ENCODE measurements at regions not wholly inside any gene's neighbourhood (a gene's known extent, or its start where the extent isn't known, plus 50 kb on each side); places are given as distances from the start of the nearest gene placed in this dataset.
"Not testable (repeated sequence)": the region's sequence is repeated elsewhere in the genome, so short reads cannot be mapped to it uniquely, and the experiment has no call there.

- intact Hi-C loops (cut with micrococcal nuclease) = no loop called here
Observed at GRCh38 chr6:139985236-139985815, 610.9 kb upstream of the CITED2 start.

GRCh38 chr6:139984317-139984716 is 609.9 kb upstream of the CITED2 start:
- intact Hi-C loops (cut with micrococcal nuclease) = no loop called here

DNA sequence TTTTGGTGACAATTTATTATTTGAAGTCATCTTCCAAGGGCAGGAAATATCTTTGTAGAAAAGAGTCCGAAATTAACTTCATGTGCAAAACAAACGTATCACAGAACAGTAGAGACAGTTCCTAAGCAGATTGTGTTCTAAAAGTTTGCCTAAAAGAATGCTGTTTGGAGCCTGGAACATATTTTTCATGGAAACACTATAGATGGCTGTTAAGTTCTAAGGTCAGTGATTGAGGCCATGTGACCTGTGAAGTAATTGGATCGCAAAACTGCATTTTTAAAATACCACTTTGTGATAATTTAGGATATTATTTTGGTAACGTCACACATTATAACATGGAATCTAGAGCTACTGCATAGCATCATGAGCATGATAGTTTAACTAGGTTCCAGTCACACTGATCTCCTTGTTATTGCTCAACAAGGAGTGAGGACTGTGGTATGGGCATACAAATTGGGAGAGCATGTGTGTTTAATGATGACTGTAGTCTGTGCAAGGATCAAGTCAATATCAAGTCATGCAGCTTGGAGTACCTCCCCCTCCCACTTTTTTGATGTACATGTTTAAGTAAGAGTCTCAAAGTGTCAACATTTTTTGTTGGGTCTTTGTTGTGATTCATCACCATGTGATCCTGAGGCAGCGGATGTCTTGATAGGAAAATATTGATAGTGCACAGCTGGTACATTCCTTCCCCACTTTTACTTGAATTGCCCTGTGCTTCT is 609.3 kb upstream of the CITED2 start:
- intact Hi-C loops (cut with micrococcal nuclease) = no loop called here

GRCh38 chr6:139982652-139983295 is 608.3 kb upstream of the CITED2 start:
- intact Hi-C loops (cut with micrococcal nuclease) = no loop called here

- intact Hi-C loops (cut with micrococcal nuclease) = no loop called here
Observed at GRCh38 chr6:139982195-139982594, 607.7 kb upstream of the CITED2 start.

DNA sequence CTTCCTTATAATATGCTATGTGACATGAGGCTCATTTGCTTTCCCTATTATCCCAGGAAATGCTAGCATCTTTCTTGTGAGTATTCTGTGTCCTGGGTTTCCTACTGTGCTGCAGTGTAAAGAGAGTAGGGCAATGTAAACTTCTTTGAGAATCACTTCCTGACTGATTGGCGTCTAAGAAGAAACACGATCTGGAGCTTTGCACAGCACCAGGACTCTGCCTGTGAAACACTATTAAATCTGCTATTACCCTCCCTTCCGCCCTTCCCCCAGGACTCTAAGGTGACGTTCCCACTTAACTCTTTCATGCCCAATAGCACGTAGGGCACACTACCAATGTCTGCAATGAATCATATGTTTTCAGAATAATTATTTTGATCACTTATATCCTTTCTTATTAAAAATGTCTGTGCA is 607.3 kb upstream of the CITED2 start:
- intact Hi-C loops (cut with micrococcal nuclease) = no loop called here

GRCh38 chr6:139981066-139981624 is 606.7 kb upstream of the CITED2 start:
- intact Hi-C loops (cut with micrococcal nuclease) = no loop called here

- intact Hi-C loops (cut with micrococcal nuclease) = not testable (repeated sequence)
Observed at GRCh38 chr6:139980631-139981030, 606.2 kb upstream of the CITED2 start.

DNA sequence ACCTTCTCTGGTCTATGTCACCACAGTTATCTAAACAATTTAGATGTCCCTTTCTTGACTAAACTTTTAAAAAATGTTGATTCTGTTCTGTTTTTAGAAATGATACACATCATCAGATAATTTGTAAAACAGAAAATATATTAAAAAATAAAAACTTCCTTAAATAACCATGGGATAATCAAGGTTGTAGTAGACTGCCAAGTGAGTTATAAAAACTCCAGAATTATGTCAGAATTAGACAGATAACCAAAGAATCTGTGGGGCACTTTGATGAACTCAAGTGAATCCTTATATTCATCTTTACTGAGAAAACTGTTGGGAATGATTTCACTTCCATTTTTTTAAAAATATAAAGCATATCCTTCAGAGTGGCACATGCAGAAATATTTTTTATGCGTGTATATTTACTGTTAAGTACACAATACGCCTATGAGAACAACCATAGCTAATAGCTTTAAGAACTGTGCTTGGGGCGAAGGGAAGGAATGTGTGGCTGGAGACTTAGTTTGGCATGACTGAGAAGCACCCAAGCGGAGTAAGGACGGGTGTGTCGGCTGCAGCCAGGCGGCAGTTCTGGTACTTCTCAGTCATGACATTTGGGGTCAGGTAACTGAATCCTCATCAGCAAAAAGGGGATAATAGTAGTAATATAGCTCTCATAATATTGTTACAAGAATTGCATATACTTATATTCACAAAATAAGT is 604.7 kb upstream of the CITED2 start:
- intact Hi-C loops (cut with micrococcal nuclease) = no loop called here

GRCh38 chr6:139977887-139978332 is 603.5 kb upstream of the CITED2 start:
- intact Hi-C loops (cut with micrococcal nuclease) = no loop called here

DNA sequence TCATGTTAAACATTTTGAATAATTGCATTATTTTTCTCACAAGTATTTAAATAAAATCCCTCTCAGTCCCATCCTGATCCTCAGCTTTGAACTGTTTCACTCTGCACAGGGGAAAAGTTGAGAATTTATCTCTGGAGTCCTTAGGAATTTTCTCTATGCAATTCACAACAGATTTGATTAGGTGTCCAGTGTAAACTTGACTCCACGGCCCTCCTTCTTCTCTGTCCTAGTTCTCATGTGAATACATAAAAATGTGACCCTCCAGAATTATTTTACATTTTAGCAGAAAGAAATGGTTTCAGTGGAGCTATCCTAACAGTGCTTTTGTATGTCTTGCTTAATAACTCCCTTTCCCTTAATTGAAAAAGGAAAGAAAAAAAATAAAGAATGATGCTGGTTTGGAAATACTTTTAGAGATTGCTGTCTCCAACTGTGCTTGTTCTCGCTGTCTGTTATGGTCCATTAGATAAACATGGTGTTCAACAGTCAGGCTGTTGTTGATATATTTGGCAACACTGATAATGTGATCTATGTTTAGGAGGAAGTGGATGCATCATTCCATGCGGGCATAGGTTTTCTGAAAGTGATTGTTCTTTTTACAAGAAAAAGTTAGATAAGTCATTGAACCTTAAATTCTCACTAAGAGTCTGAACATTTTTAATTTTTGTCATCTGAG is 599.4 kb upstream of the CITED2 start:
- intact Hi-C loops (cut with micrococcal nuclease) = no loop called here

- intact Hi-C loops (cut with micrococcal nuclease) = no loop called here
Observed at GRCh38 chr6:139972116-139972515, 597.7 kb upstream of the CITED2 start.

DNA sequence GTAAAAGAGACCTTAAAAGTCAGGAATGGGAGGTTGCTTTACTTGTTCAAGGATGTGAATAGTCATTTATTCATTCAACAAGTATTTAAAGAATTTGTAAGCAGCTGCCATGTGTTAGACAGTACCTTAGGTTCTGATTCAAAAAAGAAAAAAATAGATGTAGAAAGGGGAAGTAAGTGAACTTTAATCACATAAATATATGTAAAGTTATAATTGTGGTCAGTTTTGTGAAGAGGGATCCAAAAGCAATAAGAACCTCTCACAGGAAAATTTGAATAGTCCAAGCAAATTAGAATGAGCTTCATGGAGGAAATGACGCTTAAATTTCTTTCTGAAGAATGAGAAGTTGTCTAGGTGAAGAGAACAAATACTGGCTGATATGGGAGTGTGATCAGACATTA is 596.1 kb upstream of the CITED2 start:
- intact Hi-C loops (cut with micrococcal nuclease) = no loop called here

DNA sequence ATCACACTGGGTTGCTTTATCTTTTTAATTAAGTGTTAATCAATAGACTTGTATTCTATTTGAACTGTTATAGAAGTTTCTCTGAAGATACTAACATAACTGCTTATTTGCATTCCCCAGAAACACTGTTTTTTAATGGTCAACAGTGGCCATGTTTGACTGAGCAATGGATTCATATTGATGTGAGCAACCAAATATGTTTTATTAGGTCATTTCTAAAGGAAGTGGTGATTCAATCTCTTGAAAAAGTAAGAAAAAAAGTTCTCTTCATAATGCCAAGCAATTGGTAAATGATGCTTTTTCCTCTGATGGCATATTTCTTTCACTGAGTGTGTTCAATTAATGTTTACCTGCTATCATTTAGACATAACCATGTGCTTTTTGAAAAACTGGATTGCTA is 593.0 kb upstream of the CITED2 start:
- intact Hi-C loops (cut with micrococcal nuclease) = no loop called here

DNA sequence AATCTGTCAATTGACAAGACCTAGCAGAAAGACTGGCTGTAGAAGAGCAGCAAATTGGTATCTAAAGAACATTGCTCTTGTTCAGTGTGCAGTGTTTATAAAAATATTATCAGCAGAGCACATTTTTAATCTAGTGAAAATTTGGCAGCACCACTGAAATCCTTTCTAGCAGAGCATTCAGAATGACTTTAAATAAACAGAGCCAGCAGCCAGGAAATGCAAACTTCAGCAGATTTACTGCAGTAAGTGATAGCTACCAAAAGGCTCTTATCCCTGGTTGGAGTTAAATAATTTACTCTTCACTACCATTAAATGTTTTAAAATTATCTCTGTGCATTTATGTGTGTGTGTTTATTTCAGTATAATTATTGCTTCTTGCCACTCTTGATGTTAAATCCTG is 590.9 kb upstream of the CITED2 start:
- intact Hi-C loops (cut with micrococcal nuclease) = no loop called here

GRCh38 chr6:139964737-139965136 is 590.3 kb upstream of the CITED2 start:
- intact Hi-C loops (cut with micrococcal nuclease) = no loop called here

GRCh38 chr6:139962654-139963347 is 588.4 kb upstream of the CITED2 start:
- intact Hi-C loops (cut with micrococcal nuclease) = no loop called here

DNA sequence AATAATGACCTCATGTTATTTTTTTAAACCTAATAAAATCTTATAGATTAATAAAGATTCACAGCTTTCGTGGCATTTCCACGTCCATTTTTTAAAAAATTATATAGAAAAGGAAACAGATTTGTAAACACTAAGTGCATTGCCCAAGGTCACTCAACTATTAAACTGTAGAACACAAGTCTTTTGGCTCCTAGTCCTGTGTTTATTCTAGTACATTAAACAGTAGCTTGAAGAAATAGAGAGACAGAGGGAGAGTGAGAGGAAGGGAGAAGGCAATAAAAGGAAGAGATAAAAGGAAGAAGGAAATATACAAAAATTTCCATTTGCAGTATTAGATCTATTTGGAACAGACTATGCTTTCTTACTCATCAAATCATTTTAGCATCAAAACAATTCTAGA is 586.7 kb upstream of the CITED2 start:
- intact Hi-C loops (cut with micrococcal nuclease) = no loop called here

DNA sequence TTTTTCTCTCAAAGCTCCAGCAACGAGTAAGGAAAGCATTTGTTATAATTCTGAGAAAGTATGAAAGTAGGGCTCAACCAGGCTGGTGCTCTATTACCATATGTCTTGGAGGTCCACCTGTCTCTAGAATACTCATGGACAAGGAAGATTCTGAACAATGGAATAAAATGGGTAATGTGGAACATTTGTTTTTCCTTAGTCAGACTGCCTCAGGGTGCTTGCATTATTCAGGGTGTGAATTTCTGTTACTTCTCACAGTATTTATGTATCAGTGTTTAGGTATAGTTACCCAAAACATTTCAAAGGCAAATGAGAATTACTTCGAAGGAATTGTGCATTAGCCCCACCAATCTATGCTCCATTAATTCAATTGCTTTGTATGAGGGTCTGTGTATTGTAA is 586.2 kb upstream of the CITED2 start:
- intact Hi-C loops (cut with micrococcal nuclease) = no loop called here

GRCh38 chr6:139955366-139956155 is 581.1 kb upstream of the CITED2 start:
- intact Hi-C loops (cut with micrococcal nuclease) = no loop called here

Measured in T-helper 2 cell treated with Interferon-gamma antibody and Interleukin-4, amounts not matched to agents 100 ng/mL and 5 ng/mL, for 36 hours (primary cell).